ENCODE measurements at regions not wholly inside any gene's neighbourhood (a gene's known extent, or its start where the extent isn't known, plus 50 kb on each side); places are given as distances from the start of the nearest gene placed in this dataset.
"Not testable (repeated sequence)": the region's sequence is repeated elsewhere in the genome, so short reads cannot be mapped to it uniquely, and the experiment has no call there.

DNA sequence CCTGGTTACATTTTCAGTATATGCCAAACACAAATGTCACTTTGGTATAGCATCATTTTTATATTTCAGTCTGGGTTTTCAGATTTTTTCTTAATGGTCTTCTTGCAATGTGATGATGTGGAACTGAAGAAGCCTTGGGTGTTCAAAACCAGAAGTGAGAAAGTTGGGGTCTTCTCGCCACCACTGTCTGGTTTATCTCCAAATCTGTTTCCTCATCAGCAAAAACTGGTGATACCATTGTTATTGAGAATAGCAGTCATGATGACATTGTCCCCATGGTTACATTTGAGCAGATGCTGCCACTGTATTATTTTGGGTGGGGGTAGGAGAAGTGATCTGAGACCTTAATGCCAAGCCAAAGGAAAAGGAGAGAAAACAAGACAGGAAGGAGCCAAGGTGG lies 85.9 kb upstream of the MAP3K1 start:
- TF ChIP-seq, protein P1, sequence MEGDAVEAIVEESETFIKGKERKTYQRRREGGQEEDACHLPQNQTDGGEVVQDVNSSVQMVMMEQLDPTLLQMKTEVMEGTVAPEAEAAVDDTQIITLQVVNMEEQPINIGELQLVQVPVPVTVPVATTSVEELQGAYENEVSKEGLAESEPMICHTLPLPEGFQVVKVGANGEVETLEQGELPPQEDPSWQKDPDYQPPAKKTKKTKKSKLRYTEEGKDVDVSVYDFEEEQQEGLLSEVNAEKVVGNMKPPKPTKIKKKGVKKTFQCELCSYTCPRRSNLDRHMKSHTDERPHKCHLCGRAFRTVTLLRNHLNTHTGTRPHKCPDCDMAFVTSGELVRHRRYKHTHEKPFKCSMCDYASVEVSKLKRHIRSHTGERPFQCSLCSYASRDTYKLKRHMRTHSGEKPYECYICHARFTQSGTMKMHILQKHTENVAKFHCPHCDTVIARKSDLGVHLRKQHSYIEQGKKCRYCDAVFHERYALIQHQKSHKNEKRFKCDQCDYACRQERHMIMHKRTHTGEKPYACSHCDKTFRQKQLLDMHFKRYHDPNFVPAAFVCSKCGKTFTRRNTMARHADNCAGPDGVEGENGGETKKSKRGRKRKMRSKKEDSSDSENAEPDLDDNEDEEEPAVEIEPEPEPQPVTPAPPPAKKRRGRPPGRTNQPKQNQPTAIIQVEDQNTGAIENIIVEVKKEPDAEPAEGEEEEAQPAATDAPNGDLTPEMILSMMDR (IDR thresholded peaks at IDR 0.05): no peak
- intact Hi-C loops (cut with DNase I): no loop called here
- Histone ChIP-seq H3K27ac (no peak overlapping the region), H3K27me3 (no peaks in the 10 kb centered on the region), H3K9me3 (peaks cover 0 to 4% (median 0%) of the 10 kb centered on the region in 11 donors), H3K4me3 (no peak overlapping the region), H3K4me1 (peaks cover 0 to 16% (median 7%) of the 10 kb centered on the region in 9 donors), H3K36me3 (no peaks in the 10 kb centered on the region)
- DNase-seq (no peak), ATAC-seq (no peak)
- 92 to 98% methylated on average over 1 of the region's 1 CpG for WGBS, 2 donors

DNA sequence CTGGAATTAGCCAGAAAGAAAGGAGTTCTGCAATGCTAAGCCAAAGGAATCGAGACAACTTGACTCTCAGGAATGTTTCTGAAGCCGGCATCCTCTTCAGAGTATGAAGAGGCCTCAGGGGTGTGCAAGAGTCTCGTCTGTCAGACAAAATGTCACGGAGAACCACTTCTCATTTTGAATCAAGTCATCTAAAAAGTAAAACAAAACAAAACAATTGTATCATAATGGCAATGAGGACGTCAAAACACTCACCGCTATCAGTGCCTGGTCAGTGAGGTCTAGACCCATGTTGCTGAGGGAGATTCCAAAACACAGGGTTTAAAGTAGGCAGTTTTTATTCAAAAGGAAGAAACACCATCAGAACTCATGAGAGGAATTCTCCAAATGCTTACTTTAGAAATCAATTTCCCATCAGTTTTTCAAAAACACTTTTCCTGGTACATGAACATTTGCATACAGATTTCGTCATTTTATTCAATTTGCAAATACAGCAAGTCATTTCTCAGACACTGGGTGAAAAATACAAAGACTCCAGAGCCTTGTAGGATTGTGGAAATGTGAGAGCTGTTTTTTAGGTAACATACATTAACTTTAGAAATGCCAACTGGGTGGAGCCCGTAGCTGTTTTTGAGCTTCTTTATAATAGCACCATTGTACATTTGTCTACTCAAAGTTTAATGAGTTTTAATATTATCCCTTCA lies 89.5 kb upstream of the MAP3K1 start:
- DNase-seq (no peak), ATAC-seq (no peak)
- Histone ChIP-seq H3K27ac (peak overlapping the region in 1 of 10 donors; percentile 64), H3K4me3 (no peak overlapping the region), H3K9me3 (no peaks in the 10 kb centered on the region), H3K27me3 (no peaks in the 10 kb centered on the region), H3K4me1 (peaks cover 0 to 5% (median 0%) of the 10 kb centered on the region in 9 donors), H3K36me3 (no peaks in the 10 kb centered on the region)
- intact Hi-C loops (cut with DNase I): no loop called here
- TF ChIP-seq, protein P1 (IDR thresholded peaks at IDR 0.05): no peak
- 74 to 81% methylated on average over 8 of the region's 8 CpGs for WGBS, 2 donors

DNA sequence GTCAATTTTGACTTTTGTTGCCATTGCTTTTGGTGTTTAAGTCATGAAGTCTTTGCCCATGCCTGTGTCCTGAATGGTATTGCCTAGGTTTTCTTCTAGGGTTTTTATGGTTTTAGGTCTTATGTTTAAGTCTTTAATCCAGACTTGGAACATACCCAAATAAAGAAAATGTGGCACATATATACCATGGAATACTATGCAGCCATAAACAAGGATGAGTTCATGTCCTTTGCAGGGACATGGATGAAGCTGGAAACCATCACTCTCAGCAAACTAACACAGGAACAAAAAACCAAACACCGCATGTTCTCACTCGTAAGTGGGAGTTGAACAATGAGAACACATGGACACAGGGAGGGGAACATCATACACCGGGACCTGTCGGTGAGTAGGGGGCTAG lies 90.5 kb upstream of the MAP3K1 start:
- intact Hi-C loops (cut with DNase I); H3K27me3 ChIP-seq; ATAC-seq: not testable (repeated sequence)

DNA sequence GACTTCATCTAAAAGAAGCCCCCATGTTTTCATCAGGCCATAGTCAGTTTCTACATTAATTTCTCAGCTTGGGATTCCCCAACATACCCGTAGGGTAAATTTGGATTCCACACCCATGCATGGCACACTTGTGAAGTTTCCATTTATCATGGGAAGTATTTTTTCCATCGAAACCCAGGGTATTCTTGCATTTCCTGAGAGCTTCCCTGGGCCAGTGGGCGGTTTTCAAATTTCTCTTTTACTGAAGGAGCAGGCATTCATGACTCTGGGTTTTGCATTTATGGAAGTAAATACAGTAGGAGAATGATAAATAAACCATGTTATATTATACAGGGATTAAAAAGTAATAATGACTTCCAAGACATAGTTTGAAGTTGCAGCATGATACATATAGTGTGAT lies 93.0 kb upstream of the MAP3K1 start:
- DNase-seq (no peak), ATAC-seq (no peak)
- intact Hi-C loops (cut with DNase I): no loop called here
- Histone ChIP-seq H3K27me3 (no peaks in the 10 kb centered on the region), H3K9me3 (no peaks in the 10 kb centered on the region), H3K4me3 (no peak overlapping the region), H3K4me1 (peaks cover 0 to 5% (median 0%) of the 10 kb centered on the region in 9 donors), H3K27ac (no peak overlapping the region), H3K36me3 (no peaks in the 10 kb centered on the region)
- WGBS, 2 donors: 77 to 91% methylated on average over 3 of the region's 3 CpGs
- TF ChIP-seq, protein P1 (IDR thresholded peaks at IDR 0.05): no peak

More for the DNA sequence above, 90.5 kb upstream of the MAP3K1 start:
- not testable (repeated sequence) for H3K27ac ChIP-seq, DNase-seq, H3K9me3 ChIP-seq, H3K4me3 ChIP-seq, H3K36me3 ChIP-seq, H3K4me1 ChIP-seq
- 99 to 100% methylated on average over 4 of the region's 4 CpGs for WGBS, 2 donors

DNA sequence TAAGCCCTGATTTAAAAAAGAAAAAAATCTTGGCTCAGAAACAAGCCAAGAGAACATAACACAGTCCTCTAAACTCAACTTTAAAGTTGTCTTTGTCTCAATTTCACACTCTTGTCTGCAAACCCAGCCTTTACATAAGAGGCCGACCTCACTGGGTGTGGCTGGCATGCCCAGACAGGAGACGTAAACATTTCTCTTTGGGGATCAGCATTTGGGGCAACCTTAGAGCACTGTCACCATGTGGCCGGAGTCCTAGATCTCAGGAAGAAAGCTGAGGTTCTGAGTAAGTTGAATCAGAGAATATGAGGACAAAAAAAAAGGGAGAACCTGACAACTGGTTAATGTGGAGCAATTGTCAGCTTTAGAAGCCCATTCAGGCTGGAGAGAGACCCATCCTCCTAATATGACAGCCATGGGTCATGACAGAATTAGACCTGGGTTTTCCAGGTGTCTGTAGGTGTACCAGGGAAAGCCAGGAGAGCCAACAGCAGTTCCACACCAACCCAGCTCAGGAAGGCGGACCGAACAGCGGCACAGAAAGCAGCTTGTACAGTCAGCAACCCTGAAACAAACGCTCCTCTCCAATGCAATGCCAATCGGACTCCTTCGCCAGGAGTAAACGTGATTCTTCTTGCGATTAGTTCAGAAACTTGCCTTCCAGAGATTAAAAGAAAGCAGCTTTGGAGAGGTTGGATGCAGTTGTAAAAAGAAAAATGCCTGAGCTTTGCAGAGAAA lies 97.9 kb upstream of the MAP3K1 start:
- DNase-seq (no peak), ATAC-seq (peak in 1 of 8 donors; percentile 20)
- Histone ChIP-seq H3K4me3 (no peak overlapping the region), H3K36me3 (no peaks in the 10 kb centered on the region), H3K9me3 (no peaks in the 10 kb centered on the region), H3K4me1 (no peaks in the 10 kb centered on the region), H3K27me3 (no peaks in the 10 kb centered on the region), H3K27ac (no peak overlapping the region)
- WGBS, 2 donors: 89 to 90% methylated on average over 11 of the region's 11 CpGs
- intact Hi-C loops (cut with DNase I): no loop called here
- TF ChIP-seq, protein P1 (IDR thresholded peaks at IDR 0.05): no peak

All from heart right ventricle (tissue), 16 donors.